GM12865 (cell line): ENCODE measurements at regions not wholly inside any gene's neighbourhood (a gene's known extent, or its start where the extent isn't known, plus 50 kb on each side); places are given as distances from the start of the nearest gene placed in this dataset.

ENCODE experiments used
- DNase-seq: peaks from one replicate; pipeline ENCODE4 v3.0.0; 2010; ENCODE audit warnings: low read depth
- H3K4me3 ChIP-seq: 2 replicates; pipeline ENCODE4 v1.5.1; 2011; ENCODE audit warnings: mild to moderate bottlenecking, low read depth, low read length, control low read depth
- TF ChIP-seq, protein P1 (sequence below): IDR thresholded peaks from 2 replicates; pipeline ENCODE4 v1.5.1; 2011; ENCODE audit warnings: low read length, control low read depth, low read depth, inconsistent platforms; ENCODE audit not compliant: insufficient read depth; ENCODE audit errors: missing control alignments

DNA sequence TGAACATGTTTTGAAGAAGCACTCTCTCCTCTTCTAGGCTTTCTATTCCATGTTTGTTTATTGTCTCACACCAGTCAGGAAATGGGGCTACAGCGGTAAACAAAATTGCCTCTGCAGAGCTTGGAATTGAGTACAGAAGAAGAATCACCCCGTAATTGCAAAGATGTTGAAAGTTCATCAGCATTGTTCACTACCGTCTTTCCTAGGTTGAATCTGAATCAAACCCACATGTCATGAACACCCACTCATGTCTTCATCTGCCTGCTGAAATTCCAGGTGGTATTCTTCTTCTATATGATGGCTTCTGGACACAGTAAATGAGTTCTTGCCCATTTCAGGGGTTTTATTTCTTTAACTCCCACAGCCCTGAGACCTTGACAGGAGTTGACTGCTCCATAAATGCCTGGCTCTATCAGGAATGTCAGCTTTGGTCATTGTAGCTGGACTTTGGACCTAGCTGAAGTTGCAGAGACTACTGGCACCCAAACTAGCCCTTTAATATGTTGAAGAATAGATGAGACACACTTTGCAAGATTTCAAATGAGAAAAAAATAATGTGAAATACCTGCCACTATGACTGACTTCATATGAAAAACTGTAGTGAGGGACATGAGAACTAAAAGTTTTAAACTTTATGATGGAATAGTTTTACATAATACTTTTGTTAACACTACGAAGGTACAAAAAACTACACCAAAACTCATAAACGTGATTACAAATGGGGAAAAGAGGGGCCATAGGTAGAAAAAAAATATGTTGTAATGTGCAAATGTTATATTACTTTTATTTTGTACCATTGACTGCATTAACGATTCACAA is 1235.3 kb upstream of the ZEB2 start:
- H3K4me3 ChIP-seq = no peak overlapping the region
- DNase-seq = no peak
- TF ChIP-seq, protein P1, sequence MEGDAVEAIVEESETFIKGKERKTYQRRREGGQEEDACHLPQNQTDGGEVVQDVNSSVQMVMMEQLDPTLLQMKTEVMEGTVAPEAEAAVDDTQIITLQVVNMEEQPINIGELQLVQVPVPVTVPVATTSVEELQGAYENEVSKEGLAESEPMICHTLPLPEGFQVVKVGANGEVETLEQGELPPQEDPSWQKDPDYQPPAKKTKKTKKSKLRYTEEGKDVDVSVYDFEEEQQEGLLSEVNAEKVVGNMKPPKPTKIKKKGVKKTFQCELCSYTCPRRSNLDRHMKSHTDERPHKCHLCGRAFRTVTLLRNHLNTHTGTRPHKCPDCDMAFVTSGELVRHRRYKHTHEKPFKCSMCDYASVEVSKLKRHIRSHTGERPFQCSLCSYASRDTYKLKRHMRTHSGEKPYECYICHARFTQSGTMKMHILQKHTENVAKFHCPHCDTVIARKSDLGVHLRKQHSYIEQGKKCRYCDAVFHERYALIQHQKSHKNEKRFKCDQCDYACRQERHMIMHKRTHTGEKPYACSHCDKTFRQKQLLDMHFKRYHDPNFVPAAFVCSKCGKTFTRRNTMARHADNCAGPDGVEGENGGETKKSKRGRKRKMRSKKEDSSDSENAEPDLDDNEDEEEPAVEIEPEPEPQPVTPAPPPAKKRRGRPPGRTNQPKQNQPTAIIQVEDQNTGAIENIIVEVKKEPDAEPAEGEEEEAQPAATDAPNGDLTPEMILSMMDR = no peak

DNA sequence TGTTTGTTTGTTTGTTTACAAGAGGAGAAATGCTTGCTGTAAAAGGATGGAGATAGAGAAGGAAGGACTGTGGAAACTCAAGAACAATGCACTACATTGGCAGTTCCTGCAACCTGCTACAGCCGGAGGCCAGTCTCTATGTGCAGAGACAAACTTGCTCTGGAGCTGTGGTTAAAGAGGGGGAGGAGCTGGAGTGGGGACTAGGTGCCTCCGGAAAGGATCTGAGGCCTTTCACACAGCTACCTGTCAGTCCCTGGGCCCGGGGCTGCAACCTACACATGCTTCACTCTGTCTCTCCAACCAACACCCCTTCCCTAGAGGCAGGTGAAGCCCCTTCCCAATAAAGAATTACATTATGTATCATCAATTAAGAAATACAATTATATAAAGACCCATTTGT is 1234.0 kb upstream of the ZEB2 start:
- H3K4me3 ChIP-seq = no peak overlapping the region
- no peak for DNase-seq
- TF ChIP-seq, protein P1 = no peak

DNA sequence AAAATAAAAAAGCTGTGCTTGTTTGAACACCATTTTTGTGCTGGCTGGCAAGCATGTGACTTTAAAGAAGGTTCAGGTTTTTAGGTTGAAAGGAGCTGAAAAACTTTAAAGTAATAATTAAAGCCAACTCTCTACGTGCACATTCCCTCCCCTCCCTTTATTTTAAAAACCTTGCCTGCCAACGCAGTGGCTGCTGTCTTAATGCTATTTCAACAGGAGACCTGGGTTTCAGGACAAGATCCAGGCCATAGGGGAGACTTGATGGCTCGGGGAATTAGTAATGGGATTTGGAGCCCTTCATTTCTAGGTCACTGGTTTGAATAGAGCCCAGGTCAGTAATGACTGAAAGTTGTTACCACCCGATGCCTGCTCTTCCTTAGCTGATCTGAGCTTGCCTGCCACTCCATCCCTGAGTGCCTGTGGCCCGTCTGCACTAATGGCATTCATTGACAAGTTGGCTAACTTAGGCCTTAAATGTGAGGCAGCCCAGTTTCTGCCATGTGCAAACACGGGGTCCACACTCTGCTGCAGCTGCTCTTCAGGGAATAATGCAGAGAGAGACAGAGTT is 1233.2 kb upstream of the ZEB2 start:
- TF ChIP-seq, protein P1 = no peak
- DNase-seq = no peak
- no peak overlapping the region for H3K4me3 ChIP-seq

DNA sequence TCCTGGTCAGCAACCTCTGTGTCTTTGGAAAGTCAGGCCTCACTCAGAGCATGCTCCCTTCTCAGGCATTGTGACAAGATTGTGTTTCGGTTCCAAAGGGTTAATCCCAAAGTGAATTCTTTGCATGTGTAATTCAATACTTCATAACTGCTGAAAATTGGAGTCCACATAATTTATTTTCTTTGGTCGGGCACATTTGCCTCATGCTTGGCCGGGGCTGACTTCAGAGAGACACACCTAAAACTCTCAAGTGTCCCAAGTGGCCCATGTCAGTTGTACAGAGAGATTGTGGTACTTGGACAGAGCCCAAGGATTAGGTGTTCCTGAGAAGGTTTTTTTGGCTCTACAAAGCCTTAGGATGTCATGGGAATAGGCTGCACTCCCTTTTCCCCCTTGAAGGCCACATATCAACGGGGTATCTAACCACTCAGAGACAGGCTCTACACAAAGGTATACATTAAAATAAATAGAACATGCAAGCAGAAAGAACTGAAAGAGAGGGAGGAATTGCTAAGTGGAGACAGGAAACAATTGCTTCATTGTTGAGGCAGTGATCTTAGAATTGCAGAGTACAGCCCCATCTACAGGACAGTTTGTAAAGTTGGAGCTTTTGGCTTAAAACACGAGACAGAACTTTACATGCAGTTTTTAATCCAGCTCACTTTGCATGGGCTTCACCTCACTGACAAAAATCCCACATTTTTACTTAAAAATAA is 1232.3 kb upstream of the ZEB2 start:
- DNase-seq = peak; percentile 43
- no peak overlapping the region for H3K4me3 ChIP-seq
- TF ChIP-seq, protein P1 = peak; percentile 59

DNA sequence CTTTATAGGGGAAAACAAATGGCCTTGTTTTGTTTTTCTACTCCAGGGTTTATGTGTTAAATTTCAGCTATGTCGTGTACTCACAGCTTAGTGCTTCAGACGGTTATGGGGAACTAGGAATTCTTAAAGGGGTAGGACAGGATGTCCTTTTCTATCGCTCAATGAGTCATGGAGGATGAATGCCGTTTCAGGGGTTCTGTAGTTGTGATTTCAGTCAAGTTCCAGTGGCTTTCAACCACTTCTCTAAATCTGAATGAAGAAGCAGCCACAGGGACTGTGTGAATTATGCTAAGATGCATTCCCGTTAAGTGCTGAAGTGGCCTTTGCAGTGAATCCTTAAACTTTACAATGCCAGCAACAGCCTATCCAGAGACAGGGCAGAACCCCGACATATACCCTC is 1231.7 kb upstream of the ZEB2 start:
- peak; percentile 69 for DNase-seq
- no peak overlapping the region for H3K4me3 ChIP-seq
- TF ChIP-seq, protein P1 = no peak

DNA sequence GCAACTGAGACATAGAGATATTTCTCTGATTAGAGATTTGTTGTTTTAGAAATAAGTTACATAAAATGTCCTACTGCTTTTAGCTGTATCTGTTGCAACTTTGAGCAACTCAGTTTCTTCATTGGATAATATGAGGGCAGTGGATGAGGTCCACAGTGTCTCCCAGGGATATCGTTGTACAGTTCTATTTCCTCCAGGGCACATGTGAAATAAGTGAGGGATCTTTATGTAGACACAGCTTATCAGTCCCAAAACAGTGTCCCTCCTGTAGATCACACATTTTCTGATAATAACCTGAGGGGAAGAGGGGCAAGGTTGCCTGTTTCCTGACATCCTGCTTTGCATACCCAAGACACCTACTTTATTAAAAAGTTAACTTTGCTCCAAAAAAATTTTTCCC is 1231.2 kb upstream of the ZEB2 start:
- H3K4me3 ChIP-seq = no peak overlapping the region
- TF ChIP-seq, protein P1 = no peak
- DNase-seq = no peak
